ENCODE measurements at regions not wholly inside any gene's neighbourhood (a gene's known extent, or its start where the extent isn't known, plus 50 kb on each side); places are given as distances from the start of the nearest gene placed in this dataset.

- TF ChIP-seq CTCF (IDR thresholded peaks at IDR 0.05; ENCODE audit: low read length) (no peak), EZH2 (optimal IDR thresholded peaks at IDR 0.05; ENCODE audit: low read depth, low read length) (no peak)
Observed at GRCh38 chr5:4359847-4360246, 764.2 kb downstream of the IRX1 start.

Measured in MM.1S (cell line).